ENCODE measurements at regions not wholly inside any gene's neighbourhood (a gene's known extent, or its start where the extent isn't known, plus 50 kb on each side); places are given as distances from the start of the nearest gene placed in this dataset.

DNA sequence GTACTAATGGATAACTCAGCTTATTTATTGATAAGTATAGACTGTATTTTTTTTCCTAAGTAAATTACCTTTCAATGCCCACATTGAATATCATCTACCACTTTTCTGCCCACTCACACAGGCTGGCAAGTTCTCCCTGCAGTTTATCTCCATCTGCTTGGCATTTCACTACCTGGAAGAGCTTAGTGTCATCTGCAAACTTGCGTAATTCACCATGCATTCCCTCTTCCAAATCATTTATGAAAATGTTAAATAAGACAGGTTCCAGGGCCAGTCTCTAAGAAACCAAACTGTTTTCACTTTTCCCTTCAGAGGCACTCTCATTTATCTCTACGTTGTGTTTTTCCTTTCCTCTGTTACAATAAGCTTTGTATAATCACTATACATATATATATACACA is 1076.6 kb downstream of the IGSF11 start:
- TF ChIP-seq, protein P1, sequence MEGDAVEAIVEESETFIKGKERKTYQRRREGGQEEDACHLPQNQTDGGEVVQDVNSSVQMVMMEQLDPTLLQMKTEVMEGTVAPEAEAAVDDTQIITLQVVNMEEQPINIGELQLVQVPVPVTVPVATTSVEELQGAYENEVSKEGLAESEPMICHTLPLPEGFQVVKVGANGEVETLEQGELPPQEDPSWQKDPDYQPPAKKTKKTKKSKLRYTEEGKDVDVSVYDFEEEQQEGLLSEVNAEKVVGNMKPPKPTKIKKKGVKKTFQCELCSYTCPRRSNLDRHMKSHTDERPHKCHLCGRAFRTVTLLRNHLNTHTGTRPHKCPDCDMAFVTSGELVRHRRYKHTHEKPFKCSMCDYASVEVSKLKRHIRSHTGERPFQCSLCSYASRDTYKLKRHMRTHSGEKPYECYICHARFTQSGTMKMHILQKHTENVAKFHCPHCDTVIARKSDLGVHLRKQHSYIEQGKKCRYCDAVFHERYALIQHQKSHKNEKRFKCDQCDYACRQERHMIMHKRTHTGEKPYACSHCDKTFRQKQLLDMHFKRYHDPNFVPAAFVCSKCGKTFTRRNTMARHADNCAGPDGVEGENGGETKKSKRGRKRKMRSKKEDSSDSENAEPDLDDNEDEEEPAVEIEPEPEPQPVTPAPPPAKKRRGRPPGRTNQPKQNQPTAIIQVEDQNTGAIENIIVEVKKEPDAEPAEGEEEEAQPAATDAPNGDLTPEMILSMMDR (IDR thresholded peaks at IDR 0.05; ENCODE audit: low read length): no peak
- no peak for TF ChIP-seq EZH2 (optimal IDR thresholded peaks at IDR 0.05; ENCODE audit: low read depth, low read length)

All from MM.1S (cell line).